AML-193 (cell line): ENCODE measurements at regions not wholly inside any gene's neighbourhood (a gene's known extent, or its start where the extent isn't known, plus 50 kb on each side); places are given as distances from the start of the nearest gene placed in this dataset.
"Not testable (repeated sequence)": the region's sequence is repeated elsewhere in the genome, so short reads cannot be mapped to it uniquely, and the experiment has no call there.

Source experiments
- DNase-seq, 2 experiments: peaks; one replicate each; lab custom pipeline; 2025; lab: John Stamatoyannopoulos, UW

DNA sequence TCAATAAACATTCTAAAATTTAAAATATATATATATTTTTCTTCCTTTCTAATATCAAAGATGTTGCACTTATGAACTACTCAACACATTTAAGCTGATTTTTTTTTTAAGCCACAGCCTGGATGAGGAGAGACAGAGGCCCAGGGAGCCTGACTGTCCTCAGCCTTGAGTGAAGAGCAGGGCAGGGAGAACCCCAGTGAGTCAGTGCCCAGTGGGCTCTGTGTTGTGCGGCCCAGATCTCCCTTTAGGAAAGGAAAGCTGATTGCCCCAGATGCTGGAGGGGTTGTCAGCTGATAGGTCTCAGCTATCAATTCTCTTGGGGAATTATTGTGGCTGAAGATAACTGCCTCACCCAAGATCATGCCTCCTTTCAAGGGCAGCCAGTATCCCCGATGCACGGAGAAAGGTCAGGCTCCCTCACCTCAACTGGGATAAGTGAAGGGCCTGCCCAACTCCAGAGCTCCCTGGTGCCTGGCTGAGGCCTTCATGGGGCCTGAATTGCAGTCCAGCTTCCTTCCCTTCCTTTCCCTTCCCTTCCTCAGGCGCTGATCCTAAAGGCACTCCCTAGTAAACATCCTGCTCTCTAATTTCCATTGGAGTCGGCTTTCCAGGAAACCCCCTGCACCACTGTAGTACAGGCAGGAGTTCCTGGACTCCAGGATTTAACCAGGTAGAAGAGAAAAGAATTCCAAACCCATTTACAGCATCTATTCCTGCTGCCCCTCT is 106.9 kb upstream of the ATL2 start:
- DNase-seq = no peak

DNA sequence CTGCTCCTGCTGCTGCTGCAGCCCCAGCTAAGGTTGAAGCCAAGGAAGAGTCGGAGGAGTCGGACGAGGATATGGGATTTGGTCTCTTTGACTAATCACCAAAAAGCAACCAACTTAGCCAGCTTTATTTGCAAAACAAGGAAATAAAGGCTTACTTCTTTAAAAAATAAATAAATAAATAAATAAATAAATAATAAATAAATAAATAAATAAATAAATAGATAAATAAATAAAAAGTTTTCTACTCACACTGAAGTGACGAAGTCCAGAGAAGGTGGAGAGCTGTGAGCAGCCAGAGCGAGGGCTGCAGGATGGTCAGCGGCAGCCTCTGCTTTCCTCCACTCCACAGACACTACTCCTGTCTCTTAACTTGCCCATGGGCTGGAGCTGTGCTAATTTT is 105.6 kb upstream of the ATL2 start:
- DNase-seq = not testable (repeated sequence)

DNA sequence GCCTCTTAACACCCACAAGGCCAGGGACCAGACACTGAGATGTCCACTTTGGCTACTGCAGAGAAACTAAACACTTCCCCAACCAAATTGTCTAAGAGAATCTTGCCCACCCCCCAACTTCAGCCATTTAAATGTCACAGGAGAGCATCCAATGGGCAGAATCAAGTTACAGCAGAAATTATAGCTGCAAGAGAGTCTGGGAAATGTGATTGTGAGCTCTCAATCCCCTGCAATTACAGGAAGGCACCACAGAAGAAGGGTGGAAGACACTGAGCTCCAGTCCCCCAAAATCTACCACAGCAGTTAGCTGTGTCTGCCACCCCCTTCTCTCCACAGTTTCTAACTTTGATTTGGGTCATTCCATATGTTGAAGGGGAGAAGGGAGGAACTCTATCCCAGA is 103.5 kb upstream of the ATL2 start:
- no peak for DNase-seq

DNA sequence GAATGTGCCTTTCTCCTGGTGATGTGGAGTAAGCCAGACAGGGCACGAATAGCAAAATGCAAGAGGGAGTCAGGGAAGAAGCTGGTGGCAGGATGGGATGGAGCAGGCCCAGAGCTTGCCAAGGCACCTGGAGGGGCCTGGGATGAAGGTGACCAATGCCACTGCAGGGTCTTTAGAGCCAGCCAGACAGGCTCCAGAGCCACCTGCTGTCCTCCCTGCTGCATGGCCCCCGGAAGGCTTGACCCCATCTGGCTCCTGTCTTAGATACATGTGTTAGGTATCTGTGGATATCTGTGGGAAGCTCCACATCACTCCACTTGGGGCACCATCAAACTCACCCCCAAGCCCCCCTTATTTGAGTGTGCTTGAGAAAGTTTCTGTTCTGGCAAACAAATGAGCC is 99.9 kb upstream of the ATL2 start:
- DNase-seq = no peak

DNA sequence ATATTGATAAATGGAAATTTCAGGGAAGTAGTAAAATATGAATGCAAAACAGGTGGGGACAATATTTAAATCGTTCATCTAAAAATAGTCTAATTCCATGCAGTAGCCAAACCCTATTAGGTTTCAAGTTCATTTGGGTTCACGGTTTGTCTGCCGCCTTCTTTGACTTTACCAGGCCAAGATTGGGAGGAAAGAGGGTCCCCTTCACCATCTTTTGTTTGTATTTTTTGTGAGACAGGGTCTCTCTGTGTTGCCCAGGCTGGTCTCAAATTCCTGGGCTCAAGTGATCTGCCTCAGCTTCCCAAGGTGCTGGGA is 98.5 kb upstream of the ATL2 start:
- no peak for DNase-seq

DNA sequence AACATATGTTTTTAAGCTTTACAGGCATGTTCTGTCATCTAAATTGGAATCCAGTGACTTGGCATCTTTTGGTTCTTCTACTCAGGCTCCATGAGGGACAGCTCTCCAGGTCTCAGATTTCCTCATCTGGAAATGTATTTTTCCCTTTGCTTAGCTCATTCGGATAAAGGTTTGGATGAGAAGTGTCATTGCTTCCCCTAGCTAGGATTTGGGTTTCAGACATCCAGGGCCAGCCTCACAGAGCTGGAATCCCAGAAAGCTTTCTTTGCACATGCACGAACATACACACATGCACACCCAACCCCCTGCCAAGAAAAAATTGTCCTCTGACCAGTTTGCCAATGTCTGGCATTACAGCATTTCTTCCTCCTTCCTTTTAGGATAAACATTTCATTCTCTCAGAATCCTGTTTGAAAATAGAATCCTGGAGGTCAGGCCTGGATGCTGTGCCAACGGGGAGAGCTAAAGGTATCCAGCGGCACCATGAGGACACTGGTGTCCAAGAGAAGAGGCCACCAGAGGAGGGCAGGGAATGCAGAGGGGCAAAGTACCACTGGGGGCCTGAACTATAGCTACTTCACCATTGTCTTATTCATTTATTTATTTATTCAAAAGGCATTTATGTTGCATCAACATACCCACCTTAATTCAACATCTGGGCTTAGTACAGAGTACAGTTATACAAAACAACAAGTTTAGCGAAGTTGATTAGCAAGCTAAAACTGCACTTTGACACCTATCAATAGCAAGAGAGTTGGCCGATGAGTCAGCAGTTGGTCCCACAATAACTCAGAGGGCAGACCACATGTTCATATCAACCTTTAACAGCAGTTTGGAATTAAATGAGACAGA is 97.9 kb upstream of the ATL2 start:
- DNase-seq = no peak

DNA sequence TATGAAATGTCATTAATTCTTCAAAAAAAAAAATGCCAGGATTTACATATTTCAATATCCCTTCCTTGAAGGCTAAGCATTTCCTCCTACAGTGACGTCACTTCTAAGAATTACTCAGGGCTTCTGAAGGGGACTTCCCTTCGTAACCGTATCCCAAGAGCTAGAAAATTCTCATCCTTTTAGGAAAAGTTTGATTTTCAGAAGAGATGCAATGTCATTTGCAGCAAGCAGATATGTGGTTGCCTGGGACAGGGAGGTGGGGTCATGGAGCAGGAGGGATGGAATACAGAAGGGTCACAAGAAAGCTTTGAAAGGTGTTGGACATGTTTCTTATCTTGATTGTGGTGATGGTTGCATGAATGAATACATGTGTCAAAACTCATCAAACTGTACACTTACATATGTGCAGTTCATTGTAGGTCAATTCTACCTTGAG is 97.0 kb upstream of the ATL2 start:
- DNase-seq = no peak

DNA sequence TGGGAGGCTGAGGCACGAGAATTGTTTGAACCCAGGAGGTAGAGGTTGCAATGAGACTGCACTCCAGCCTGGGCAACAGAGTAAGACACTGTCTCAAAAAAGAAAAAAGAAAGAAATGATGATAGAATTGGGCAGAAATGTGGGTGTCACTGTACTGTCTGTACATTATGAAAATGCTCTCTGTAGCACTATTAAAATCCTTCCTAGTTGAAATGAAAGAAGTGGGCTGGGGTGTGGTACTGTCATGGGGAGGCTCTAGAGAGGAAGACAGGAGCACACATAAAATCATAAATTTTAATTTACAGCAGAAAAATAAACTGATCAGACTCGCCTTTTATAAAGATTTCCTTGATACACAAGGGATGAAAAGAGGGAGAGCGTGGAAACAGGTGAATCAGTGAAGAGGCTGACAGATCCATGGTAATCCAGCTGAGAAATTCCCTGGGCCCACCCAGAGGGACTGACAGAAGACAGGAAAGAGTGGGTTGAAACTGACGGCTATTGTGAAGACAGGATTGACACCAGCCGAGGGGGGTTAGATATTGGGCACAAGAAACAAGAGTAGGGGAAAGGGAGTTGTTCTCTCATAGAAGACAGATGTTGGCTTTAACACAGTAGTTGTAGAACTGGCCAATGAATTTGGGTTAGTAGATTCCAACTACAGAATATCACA is 96.4 kb upstream of the ATL2 start:
- DNase-seq = no peak

DNA sequence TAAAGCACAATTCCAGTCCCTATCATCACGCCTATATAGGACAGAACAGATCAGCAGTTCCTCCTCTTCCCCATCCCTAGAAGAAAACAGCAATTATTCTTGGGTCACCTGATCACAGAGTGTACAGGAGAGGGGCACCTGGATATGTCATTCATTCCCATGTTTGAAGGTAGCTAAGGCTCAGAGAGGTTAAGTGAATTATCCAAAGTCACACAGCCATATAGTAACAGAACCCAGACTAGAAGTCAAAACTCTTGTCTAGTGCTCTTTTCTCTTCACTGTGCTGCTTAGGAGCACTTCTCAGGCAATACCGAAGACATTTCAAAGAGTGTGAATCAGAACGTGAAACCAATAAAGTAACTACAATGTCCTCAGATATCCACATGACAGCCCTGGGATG is 93.0 kb upstream of the ATL2 start:
- no peak for DNase-seq

DNA sequence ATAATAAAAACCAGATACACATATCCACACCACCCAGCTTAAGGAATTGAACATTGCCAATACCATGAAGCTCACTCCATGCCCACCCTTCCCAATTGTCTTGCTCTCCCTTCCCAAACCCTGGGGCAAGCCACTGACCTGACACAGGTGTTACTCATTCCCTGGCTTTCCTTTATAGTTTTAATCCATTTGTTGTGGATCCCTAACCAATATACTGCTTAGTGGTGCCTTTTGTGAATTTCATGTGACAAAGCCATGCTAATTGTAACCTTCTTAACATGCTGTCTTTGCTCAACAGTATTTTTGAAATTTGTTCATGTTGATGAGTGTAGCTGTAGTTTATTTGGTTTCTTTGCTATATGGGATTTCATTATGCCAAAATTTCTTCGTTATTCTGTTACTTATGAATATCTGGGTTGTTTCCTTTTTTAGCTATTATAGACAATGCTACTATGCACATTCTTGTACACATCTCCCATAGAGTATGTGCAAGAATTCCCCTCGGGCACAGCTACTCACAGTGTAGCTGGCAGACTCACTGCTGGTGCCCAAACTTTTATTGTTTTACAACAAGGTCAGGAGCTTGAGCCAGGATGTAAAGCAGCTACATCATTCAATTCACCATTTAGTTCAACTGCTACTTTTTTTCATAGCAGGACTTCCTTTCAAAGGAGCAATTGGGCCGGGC is 90.8 kb upstream of the ATL2 start:
- DNase-seq = no peak

DNA sequence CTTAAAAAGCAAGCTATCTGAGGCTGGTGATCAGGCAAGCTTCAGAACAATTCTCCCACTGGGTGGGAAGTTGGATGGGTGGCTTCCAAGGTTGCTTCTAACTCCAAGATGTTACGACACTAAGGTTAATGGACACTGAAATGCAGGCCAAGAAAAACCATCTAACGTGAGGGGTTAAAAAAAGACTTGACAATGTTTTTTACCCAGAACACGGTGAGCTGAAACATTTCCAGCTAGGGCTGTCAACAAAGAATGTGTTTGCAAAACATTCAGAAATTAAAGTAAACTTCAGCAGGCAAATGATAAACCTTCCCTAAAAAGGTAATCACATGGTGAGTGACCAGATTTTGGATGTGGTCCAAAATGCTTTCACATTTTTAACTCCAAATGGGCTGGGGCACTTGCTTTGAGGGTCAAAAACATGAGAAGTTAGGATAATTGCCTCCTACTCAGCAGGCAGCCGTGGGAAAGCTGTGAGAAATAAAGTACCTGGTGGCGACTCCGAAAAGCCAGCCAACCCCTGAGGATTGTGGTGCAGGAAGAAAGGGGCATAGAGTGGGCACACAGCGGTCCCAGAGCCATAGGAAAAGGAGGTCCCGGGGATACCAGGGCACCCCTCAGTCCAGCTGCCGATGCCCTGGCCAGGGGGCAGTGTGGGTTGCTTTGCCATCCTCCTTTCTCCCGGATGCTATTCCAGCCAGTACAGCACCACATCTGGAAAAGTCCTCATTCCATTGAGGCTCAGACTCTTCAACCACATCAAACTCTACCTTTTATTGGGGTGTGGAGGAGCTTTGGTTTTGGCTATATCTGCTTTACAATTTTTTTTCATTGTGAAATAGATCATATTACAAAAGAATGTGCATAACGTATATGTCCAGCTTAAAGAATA is 90.0 kb upstream of the ATL2 start:
- no peak for DNase-seq

DNA sequence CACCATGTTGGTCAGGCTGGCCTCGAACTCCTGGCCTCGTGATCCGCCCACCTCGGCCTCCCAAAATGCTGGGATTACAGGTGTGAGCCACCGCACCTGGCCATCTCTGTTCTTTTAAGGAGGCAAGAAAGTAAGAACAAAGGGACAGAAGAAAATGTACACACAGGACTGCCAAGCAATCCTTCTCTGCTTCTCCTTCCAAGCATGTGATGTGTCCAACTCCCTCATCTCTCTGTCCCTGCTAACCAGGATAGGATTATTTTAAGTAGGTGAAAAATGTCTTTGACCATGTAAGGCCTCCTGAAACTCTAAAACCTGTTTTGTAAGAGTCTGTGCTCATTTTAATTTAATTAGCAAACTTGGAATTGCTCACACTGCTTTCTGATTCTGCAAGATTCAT is 89.3 kb upstream of the ATL2 start:
- DNase-seq = no peak

DNA sequence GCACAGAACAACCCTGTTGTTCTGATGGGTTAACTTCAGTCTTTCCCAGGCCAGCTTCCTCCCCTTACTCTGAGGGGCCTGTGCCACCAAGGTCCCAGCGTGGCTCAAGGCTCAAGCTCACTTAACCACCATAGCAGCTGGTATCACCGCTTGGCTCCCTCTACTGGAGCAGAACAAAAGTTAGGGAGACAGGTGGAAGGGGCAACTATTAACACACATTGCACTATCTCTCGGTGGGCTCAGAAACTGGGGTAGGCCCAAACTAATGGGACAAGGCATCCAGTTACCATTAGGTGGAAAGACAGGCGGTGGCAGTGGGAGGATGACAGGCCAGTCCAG is 88.7 kb upstream of the ATL2 start:
- DNase-seq = peak in 1 of 2 experiments; percentile 19

DNA sequence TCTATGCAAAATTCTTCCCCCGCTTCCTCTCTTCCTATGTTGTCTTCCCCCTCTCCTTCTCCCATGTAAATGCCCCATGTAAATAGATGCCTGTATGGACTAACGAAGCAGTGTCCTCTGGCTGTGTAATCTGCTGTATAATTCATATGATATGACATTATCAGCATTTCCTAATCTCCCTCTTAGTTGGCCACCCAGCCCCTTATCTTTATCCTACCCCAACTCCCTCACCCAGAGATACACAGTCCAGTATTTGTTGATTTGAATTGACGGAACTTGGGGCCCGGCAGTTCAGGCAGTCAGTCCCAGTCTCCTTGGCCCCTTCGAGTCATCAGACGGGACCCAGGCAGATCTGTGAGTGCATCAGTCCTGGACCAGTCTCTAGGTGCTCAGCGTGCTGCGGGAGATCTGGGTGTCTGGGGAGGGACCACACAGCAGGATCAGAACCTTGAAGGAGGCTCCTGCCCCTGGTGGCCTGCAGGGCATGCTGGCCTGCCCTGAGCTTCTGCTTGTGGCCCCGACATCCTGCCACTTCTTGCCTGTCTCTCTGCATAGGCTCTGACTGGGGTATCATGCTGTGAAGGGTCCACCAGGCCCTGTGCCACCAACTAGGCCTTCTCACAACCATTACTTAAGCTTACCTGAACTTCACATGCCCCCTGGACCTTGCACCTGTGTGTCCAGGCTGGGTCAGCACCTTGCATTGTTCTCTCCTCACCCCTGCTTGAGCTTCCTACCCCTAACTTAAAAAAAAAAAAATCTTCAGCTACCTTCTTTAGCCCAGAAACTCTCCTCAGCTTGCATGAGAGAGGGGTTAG is 88.1 kb upstream of the ATL2 start:
- no peak for DNase-seq

DNA sequence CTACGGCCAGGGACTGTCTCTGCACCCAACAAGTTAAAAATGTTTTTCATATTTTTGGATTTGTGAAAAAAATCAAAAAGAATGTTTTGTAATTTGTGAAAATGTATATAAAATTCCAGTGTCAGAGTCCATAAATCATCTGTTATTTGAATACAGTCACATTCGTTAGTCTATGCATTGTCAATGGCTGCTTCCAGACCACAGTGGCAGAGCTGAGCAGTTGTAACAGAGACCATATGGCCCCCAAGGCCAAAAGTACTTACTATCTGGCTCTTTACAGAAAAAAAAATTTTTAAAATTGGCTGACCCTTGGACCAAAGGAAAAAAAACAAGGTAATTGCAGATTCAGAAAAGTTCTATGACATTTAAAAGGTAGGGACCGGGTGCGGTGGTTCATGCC is 86.7 kb upstream of the ATL2 start:
- no peak for DNase-seq

DNA sequence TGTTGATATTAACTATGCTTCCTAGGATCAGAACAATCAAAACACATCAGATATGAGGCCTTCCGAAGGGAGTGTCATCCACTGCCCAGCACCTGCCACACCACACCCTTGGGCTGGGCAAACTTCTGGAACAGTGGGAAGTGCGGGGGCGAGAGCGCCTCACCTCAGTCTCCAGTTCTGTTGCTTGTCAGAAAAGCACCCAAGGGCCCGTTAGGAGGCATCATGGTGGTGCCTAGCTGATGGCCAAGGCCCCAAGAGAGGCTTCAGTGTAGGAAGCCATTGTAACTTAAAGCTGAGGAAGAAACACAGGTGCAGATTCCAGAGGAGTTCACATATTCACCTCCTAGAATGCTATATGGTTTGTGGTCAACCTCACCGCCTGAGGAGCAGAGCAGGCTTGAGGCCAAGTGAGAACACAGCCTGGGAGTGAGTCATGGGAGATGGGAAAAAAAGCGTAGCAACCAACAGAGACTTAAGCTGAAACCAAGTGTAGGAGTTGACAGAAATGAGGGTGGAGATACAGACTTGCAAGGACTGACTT is 85.1 kb upstream of the ATL2 start:
- no peak for DNase-seq

DNA sequence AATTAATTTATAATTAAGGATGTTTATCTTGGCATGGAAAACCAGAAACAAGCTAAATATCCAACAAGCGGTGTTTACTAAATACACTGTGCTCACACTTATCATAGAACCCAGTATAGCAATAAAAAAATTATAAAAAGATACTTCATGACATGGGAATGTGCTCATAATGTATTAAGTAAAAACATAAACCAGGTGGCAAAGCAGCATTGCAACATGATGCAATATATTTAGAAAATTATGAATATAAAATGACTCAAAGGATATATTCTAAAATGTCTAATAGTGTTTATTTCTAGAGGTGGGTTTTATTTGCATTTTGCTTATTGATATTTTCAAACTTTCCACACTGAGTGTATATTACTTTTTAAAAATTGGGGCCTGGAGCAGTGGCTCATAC is 84.4 kb upstream of the ATL2 start:
- DNase-seq = no peak

DNA sequence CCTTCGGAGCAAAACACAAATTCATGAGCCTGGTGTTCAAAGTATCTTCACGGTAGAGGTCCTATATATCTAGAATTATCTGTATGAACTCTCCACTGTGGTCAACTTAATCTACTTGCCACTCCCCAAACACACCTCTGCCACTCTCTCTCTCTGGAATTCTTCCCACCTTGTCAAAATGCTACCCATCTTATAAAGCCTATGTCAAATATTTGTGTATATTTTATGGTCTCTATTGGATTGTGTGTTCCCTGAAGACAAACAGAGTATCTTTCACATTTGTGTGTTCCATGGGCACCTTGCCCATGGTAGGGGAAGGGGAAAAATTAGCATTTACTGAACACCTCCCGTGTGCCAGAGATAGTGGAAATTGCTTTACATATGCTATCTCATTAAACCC is 83.2 kb upstream of the ATL2 start:
- no peak for DNase-seq

DNA sequence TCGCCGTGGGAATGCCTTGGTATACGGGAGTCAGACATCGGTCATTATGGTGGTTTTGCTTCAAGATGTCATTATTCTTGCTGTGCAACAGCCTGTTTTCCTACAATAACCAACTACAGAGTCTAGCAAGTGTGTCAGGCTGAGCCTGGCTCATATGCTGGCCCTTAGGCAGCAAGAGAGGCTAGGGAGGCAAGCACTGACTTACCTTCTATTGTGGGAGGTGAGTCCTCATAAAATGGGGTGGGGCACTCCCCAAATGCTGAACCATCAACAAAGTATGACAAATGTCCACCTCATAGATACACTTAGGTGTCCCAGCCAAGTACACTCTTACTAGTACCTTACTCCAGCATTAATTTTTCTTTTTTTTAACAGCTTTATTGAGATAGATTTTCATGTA is 77.0 kb upstream of the ATL2 start:
- DNase-seq = no peak

DNA sequence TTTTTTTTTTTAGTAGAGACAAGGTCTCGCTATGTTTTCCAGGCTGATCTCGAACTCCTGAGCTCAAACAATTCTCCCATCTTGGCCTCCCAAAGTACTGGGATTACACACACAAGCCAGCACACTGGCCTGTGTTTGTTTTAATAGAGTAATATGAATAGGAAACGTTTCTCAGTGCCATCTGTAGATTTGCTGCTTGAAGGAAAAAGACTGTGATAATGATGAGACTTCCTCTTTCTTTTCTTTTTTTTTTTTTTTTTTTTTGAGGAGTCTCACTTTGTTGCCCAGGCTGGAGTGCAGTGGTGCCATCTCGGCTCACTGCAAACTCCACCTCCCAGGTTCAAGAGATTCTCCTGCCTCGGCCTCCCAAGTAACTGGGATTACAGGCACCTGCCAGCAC is 74.7 kb upstream of the ATL2 start:
- DNase-seq = not testable (repeated sequence)

DNA sequence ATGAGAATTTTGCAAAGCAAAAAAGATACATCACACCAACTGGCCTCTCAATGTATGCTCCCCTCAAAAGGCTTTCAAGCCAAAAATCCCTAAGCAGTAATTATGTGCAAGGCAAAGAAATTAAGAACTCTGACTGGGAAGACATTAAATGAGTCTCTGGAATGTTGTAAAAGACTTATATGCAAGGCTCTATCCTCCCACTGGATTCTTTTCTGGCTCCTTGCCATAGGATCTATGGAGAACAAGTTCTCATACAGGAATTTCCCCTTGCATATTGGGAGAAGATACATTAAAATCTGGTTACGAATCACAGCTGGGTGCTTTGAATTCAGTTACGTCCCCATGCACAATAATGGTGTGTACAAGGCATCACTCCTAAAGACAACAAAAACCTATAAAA is 73.4 kb upstream of the ATL2 start:
- DNase-seq = no peak
